ENCODE measurements at regions not wholly inside any gene's neighbourhood (a gene's known extent, or its start where the extent isn't known, plus 50 kb on each side); places are given as distances from the start of the nearest gene placed in this dataset.

GRCh38 chr5:100691085-100691484 lies 155.9 kb downstream of the FAM174A start:
- Histone ChIP-seq H3K9me2 (ENCODE audit: insufficient read depth) (no peaks in the 10 kb centered on the region; the same call in 1 of the 2 replicates), H3F3A (replicated peaks; ENCODE audit: low read depth) (no peaks in the 10 kb centered on the region), H3K4me1 (ENCODE audit: insufficient read depth) (no peaks in the 10 kb centered on the region), H3K79me2 (replicated peaks; ENCODE audit: insufficient read depth) (no peaks in the 10 kb centered on the region), H4K20me1 (replicated peaks; ENCODE audit: insufficient read depth) (no peaks in the 10 kb centered on the region), H3K27ac (ENCODE audit: low read depth) (no peak overlapping the region), H3K27me3 (ENCODE audit: insufficient read depth) (no peaks in the 10 kb centered on the region), H3K36me3 (ENCODE audit: insufficient read depth) (no peaks in the 10 kb centered on the region), H3K4me3 (no peak overlapping the region), H3K4me2 (no peak overlapping the region), H2AFZ (no peak overlapping the region)
- H3K9me3 Mint-ChIP-seq: peaks cover 4% of the 10 kb centered on the region; the same call in 1 of the 3 replicates
- ATAC-seq (no peak), DNase-seq (ENCODE audit: low spot score) (no peak)
- no peak for TF ChIP-seq JUNB (IDR thresholded peaks at IDR 0.05; ENCODE audit: unreplicated experiment)
- TF ChIP-seq EZH2 (IDR thresholded peaks at IDR 0.05; ENCODE audit: low read depth, unreplicated experiment): no peak
- no peak for TF ChIP-seq ETS1 (IDR thresholded peaks at IDR 0.05)
- TF ChIP-seq ZNF331 (CRISPR knock-in tag; IDR thresholded peaks at IDR 0.05; ENCODE audit: low read depth): no peak
- TF ChIP-seq REST (IDR thresholded peaks at IDR 0.05; ENCODE audit: unreplicated experiment): no peak
- TF ChIP-seq NANOG (IDR thresholded peaks at IDR 0.05; ENCODE audit: borderline replicate concordance): no peak
- no peak for TF ChIP-seq ZNF462 (CRISPR knock-in tag; IDR thresholded peaks at IDR 0.05)
- no peak for TF ChIP-seq ZNF114 (CRISPR knock-in tag; IDR thresholded peaks at IDR 0.05)
- TF ChIP-seq EZH2phosphoT487 (IDR thresholded peaks at IDR 0.05; ENCODE audit: unreplicated experiment): no peak
- no peak for TF ChIP-seq CTCF (conservative IDR thresholded peaks at IDR 0.05; ENCODE audit: low read depth in 2 of 2)
- TF ChIP-seq CREB1 (CRISPR knock-in tag; IDR thresholded peaks at IDR 0.05; ENCODE audit: low read depth): no peak
- TF ChIP-seq STAT1 (IDR thresholded peaks at IDR 0.05; ENCODE audit: unreplicated experiment): no peak
- TF ChIP-seq POLR2AphosphoS5 (IDR thresholded peaks at IDR 0.05; ENCODE audit: low read depth): no peak
- H3K4me1 Mint-ChIP-seq: no peaks in the 10 kb centered on the region
- no peaks in the 10 kb centered on the region for H3K27me3 Mint-ChIP-seq (ENCODE audit: insufficient read depth, low read depth, poor library complexity)
- H3K27ac Mint-ChIP-seq: no peak overlapping the region
- H3K4me3 Mint-ChIP-seq: no peak overlapping the region
- H3K36me3 Mint-ChIP-seq (ENCODE audit: low read depth): peaks cover 5% of the 10 kb centered on the region; the same call in 1 of the 3 replicates

Measured in GM23338 (cell line).